Dermis blood vessel endothelial cell (primary cell): ENCODE measurements at regions not wholly inside any gene's neighbourhood (a gene's known extent, or its start where the extent isn't known, plus 50 kb on each side); places are given as distances from the start of the nearest gene placed in this dataset.
"Not testable (repeated sequence)": the region's sequence is repeated elsewhere in the genome, so short reads cannot be mapped to it uniquely, and the experiment has no call there.

Source experiments
- DNase-seq: peaks from one replicate; pipeline ENCODE4 v3.0.0; 2010

- DNase-seq: no peak
Observed at GRCh38 chr13:88436974-88437373, 765.8 kb downstream of the SLITRK5 start.

GRCh38 chr13:88450515-88450914 is 779.3 kb downstream of the SLITRK5 start:
- no peak for DNase-seq

- no peak for DNase-seq
Observed at GRCh38 chr13:88456151-88456550, 785.0 kb downstream of the SLITRK5 start.

- DNase-seq: no peak
Observed at GRCh38 chr13:88459331-88459730, 788.2 kb downstream of the SLITRK5 start.

- no peak for DNase-seq
Observed at GRCh38 chr13:88461272-88462009, 790.3 kb downstream of the SLITRK5 start.

GRCh38 chr13:88464851-88465250 is 793.7 kb downstream of the SLITRK5 start:
- DNase-seq: no peak

GRCh38 chr13:88472316-88472715 is 801.1 kb downstream of the SLITRK5 start:
- no peak for DNase-seq

- DNase-seq: no peak
Observed at GRCh38 chr13:88483202-88483601, 812.0 kb downstream of the SLITRK5 start.

- DNase-seq: no peak
Observed at GRCh38 chr13:88507909-88508308, 836.7 kb downstream of the SLITRK5 start.

- DNase-seq: not testable (repeated sequence)
Observed at GRCh38 chr13:88512993-88513392, 841.8 kb downstream of the SLITRK5 start.

GRCh38 chr13:88526186-88526852 is 855.1 kb downstream of the SLITRK5 start:
- no peak for DNase-seq

- DNase-seq: no peak
Observed at GRCh38 chr13:88526853-88527215, 855.7 kb downstream of the SLITRK5 start.

GRCh38 chr13:88541994-88542393 is 870.8 kb downstream of the SLITRK5 start:
- no peak for DNase-seq

GRCh38 chr13:88544836-88545235 is 873.7 kb downstream of the SLITRK5 start:
- DNase-seq: no peak

- no peak for DNase-seq
Observed at GRCh38 chr13:88552966-88553365, 881.8 kb downstream of the SLITRK5 start.

- DNase-seq: no peak
Observed at GRCh38 chr13:88565566-88565965, 894.4 kb downstream of the SLITRK5 start.

- DNase-seq: no peak
Observed at GRCh38 chr13:88585861-88586260, 914.7 kb downstream of the SLITRK5 start.

GRCh38 chr13:88586263-88586662 is 915.1 kb downstream of the SLITRK5 start:
- no peak for DNase-seq

GRCh38 chr13:88590574-88590973 is 919.4 kb downstream of the SLITRK5 start:
- no peak for DNase-seq

- no peak for DNase-seq
Observed at GRCh38 chr13:88592105-88592504, 920.9 kb downstream of the SLITRK5 start.

- no peak for DNase-seq
Observed at GRCh38 chr13:88601949-88602348, 930.8 kb downstream of the SLITRK5 start.

GRCh38 chr13:88602786-88603777 is 931.9 kb downstream of the SLITRK5 start:
- DNase-seq: no peak

- no peak for DNase-seq
Observed at GRCh38 chr13:88617176-88617575, 946.0 kb downstream of the SLITRK5 start.
